ENCODE measurements at regions not wholly inside any gene's neighbourhood (a gene's known extent, or its start where the extent isn't known, plus 50 kb on each side); places are given as distances from the start of the nearest gene placed in this dataset.

GRCh38 chr16:51433599-51433998 lies 282.5 kb upstream of the SALL1 start:
- TF ChIP-seq PATZ1 (CRISPR knock-in tag; IDR thresholded peaks at IDR 0.05; ENCODE audit: borderline replicate concordance): no peak
- no peak for TF ChIP-seq ISL1 (CRISPR knock-in tag; IDR thresholded peaks at IDR 0.05)
- TF ChIP-seq PPARA (CRISPR knock-in tag; IDR thresholded peaks at IDR 0.05; ENCODE audit: borderline replicate concordance): no peak
- no peak for TF ChIP-seq ZNF70 (CRISPR knock-in tag; IDR thresholded peaks at IDR 0.05)
- TF ChIP-seq ZFP3 (CRISPR knock-in tag; IDR thresholded peaks at IDR 0.05): no peak
- no peak for TF ChIP-seq RARB (CRISPR knock-in tag; IDR thresholded peaks at IDR 0.05)
- TF ChIP-seq CSDC2 (CRISPR knock-in tag; IDR thresholded peaks at IDR 0.05): no peak
- no peak for TF ChIP-seq BACH2 (CRISPR knock-in tag; IDR thresholded peaks at IDR 0.05; ENCODE audit: borderline replicate concordance)
- TF ChIP-seq ESRRG (CRISPR knock-in tag; IDR thresholded peaks at IDR 0.05): no peak
- TF ChIP-seq ZNF565 (CRISPR knock-in tag; conservative IDR thresholded peaks at IDR 0.05; ENCODE audit: low read depth): no peak
- TF ChIP-seq ARNTL (CRISPR knock-in tag; IDR thresholded peaks at IDR 0.05; ENCODE audit: borderline replicate concordance, low read depth): no peak
- TF ChIP-seq CREB5 (CRISPR knock-in tag; IDR thresholded peaks at IDR 0.05; ENCODE audit: low read depth): no peak
- TF ChIP-seq GLIS3 (CRISPR knock-in tag; IDR thresholded peaks at IDR 0.05): no peak
